Stimulated activated CD4-positive, alpha-beta T cell treated with anti-CD3 and anti-CD28 coated beads, Interleukin-15, amount 100 ng/mL, for 24 hours (primary cell): ENCODE measurements at regions not wholly inside any gene's neighbourhood (a gene's known extent, or its start where the extent isn't known, plus 50 kb on each side); places are given as distances from the start of the nearest gene placed in this dataset.

ENCODE experiments used
- DNase-seq: peaks from one replicate; pipeline ENCODE4 v3.0.0-alpha.2; 2020

DNA sequence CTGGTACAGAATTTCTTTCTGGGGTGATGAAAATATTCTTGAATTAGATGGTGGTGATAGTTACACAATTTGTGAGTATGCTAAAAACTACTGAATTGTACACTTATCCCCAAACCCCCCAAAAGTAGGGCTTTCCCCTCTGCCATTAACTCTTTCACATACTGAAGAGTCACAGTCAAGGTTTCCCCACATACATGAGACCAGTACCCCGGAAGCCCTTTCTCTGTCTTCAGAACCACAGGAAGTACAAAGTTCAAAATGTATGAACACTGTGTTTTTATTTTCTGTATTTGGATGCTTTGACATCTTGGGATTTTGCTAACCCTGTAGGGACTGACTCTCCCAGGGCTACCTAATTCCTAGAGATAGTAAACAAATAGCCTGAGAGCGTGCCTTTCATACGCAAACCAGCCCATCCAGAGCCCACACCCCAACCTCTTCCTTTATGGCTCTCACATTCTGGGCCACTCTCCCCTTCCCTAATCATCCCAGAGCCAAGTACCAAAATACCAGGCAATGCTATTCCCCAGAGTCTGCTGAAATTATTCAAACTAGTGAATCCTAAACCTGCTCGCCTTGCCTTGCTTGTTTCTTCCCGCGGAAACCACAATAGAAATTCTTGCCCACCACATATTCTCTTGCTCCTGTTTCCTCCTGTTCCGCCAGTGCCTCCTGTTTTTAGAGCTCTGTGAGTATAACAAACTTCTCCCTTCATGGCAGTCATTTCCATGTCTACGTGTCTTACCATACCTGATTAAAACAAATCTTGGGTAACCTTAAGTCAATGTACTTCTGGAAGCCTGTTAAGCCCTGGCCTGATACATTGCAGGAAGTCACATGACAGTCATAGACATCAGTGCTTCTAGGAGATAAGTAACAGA, 524.8 kb downstream of the FUT8 start:
- DNase-seq: no peak

DNA sequence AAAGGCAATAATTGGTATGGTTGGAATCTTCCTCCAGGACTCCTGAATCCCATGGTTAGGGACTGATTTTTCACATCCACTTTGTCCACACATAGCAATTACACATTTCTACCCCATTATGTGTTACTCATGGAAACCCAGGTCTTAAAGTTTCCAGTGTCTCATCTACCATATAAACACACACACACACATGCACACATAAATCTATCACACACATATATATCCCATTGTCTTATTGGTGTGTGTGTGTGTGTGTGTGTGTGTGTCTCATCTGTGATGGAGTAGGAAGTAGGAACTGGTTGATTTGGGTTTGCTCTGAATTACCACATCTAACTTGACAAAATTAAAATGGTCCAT, 525.4 kb downstream of the FUT8 start:
- no peak for DNase-seq

DNA sequence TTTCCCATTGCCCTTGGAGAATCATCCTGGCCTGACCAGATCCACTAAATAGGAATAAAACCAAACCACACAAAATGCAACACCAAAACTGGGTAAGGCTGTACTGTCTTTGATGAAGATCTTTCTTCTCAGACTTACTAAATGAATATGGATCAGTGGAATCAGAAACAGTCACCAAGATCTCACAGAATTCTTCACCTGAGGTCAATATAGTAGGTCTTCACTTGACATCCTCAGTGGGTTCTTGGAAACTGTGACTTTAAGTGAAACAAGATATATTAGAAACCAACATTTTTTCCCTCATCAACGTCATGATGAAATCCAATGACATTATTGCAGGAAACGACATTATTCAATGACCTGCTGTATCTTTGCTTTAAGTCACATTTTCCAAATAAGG, 526.2 kb downstream of the FUT8 start:
- no peak for DNase-seq

DNA sequence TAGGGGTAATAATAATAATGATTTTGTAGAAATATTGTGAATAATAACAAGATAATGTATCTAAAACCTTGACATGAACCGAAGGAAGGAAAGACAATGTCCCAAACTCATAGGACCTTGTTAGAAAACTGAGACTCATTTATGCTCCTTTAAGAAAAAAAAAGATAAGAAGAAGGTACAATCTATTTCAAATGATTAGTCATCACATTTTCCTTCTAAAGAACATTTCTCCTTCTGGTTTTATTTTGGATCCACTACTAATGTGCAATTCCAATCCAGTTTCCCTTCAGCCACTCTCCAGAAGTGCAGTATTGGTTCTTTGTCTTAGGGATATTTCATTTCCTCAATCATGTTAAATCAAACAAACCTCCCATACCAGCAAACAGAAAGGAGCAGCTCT, 526.7 kb downstream of the FUT8 start:
- no peak for DNase-seq

DNA sequence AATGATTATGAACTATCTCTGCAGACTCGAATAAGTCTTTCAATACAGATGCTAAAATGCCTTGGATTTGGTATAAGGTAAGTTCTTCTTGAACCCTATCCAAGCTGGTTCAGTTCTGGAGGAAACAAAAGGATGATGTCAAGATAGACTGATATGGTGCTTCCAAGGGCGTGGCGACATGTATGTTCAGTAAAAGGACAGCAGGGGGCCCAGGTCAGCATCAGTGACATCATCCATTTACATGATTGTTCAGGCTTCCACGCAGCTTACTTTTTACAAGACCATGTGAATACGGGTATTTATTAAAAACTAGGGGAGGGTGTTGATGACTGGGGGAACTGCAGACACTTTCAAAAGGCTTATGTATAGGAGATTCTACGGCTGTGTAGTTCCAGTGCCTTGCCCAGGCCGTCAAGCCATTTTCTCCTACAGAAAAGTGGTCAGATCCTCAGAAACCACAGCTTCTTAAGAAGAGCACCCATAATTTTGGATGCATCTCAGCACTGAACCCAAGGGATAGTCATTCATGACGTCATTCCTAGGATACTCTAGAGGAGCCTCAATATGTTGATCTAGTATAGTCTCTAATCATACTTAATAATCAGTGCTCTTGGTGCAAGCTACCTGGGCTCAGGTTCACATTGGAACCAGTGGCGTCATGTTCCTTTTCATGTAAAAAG, 527.7 kb downstream of the FUT8 start:
- DNase-seq: peak; percentile 50

DNA sequence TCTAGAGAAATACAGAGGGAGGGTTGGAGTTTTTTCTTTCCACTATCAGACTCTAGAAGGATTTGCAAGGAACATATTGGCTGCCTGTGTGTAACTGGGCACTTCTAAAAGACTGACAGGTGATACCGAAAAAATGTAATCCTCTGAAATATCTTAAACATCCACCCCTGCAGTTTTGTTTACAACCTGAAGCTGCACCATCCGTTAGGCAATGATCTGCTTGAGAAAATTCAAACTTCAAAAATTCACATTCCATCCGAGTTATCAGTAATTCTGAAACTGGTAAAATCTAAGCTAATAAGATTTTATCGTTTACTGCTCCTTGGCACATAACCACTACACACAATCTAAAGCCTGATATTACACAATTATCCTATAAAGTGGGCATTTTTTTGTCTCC, 528.6 kb downstream of the FUT8 start:
- DNase-seq: no peak

DNA sequence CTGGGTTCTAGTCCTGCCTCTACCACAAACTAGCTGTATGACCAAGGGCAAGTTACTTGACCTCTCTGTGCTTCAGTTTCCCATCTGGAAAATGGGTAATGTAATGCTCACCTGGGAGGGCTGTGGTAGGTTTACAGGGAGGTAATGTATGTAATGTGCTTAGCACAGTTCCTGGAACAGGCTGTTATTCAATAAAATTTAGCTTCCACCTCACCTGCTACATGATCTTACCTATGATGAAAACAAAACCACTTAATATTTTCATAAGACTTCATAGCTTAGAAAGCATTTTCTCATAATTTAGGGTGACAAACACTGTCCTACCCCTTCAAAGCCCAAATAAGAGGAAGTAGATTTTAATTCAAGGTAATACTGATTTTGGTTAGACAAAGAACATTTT, 530.6 kb downstream of the FUT8 start:
- no peak for DNase-seq

DNA sequence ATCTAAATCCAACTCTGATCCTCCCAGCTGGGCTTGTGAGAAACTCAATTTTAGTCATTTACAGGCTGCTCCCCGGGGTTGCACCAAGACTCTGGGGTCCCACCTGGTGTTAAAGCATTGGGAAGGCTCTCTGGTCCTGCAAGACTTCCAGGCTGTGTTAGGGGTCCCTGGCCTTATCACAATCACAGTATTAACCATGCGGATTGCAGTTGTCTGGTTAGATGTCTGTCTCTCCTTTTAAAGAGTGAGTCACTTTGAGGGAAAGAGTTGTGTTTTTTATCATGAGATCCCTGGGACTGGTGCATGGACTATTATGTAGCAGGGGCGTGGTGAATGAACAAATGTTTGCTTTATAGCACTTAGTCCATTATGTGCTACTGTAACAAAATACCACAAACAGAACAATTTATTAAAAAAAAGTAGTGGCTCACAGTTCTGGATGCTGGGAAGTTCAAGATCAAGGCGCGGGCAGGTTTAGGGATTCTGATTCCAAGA, 531.4 kb downstream of the FUT8 start:
- DNase-seq: no peak

DNA sequence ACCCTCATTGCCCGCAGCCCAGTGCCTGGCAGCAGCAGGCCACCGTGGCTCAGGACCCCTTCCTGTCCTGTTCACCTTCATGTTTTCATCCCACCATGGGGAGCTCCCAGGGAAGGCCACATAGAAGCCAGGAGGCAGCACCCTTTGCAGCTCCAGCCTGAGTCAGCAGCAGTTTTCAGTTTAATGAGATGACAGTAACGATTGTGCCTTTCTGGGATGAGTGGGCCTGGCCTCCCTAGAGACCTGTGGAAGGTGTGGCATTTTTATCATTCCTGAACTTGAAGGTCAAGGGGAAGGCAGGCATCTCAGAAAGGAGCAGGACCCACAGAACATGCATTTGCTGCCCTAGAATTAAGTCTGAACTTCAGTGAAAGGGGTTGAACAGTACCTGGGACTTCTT, 532.8 kb downstream of the FUT8 start:
- DNase-seq: no peak

DNA sequence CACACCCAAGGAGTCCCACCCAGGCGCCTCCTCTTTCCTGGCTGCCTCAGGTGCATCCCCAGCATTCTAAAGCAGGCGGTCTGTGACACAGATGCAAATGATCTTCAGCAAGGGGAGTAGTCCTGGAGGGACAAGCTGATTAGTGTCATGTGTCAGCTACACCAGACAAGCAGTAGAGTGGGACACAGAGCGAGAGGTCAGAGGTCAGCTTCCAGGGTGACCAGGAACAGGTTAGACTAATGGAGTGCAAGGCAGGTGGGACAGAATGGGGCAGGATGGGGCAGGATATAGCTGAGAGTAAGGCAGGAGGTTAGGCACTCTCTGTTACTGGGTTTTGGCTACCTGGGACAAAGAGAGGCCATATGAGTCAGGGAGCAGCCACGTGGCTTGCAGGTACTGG, 534.0 kb downstream of the FUT8 start:
- no peak for DNase-seq

DNA sequence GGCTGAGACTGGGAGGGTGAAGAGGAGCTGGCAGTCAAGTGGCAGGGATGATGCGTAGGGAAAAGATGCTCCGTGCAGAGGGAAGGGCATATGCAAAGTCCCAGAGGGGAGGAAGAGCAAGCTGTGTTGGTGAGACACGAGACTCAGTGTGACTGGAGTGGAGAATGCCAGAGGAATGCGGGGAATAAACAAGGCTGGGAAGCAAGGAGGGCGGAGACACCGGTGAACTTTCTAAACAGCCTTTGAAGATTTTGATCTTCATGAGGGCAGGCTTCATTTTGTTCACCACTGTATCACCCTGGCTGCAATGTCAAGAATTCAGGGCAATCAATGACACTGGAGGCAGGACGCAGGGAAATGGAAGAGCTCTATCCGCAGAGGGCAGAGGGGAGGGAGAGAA, 535.8 kb downstream of the FUT8 start:
- DNase-seq: no peak

DNA sequence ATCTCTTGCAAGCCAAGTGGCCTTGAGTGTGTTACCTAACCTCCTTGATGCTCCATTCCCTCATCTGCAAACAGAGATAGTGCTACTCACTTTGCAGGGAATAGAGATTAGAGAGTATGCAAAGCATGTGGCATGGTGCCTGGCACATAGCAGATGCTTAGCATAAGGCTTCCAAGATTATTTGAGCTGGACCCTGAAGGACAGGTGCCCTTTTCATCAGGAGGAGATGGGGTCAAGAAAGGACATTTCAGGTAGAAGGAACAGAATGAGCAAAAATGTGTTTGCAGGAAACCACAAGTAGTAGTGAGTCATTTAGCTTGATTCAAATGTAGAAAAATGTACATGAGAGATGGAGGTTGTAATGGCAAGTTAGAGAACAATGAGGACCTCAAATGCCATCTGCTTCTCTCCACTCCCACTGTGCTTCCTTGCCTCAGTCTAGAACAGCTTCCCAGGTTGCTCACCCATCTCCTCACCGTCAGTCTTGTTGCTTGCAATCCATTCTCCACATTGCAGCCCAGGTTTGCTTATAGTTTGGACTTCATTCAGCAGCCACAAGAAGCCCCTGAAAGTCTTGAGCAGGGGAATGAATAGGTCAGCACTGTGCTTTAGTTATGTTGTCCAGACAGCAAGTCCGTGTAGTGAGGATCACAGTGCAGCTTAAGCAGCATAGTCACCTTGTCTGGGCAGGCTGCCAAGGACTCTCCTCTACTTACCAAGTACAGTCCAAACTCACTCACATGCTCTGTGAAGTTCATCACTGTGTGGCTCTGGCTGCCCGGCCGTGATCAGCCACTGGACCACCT, 536.3 kb upstream of the CCDC196 start:
- peak; percentile 68 for DNase-seq

DNA sequence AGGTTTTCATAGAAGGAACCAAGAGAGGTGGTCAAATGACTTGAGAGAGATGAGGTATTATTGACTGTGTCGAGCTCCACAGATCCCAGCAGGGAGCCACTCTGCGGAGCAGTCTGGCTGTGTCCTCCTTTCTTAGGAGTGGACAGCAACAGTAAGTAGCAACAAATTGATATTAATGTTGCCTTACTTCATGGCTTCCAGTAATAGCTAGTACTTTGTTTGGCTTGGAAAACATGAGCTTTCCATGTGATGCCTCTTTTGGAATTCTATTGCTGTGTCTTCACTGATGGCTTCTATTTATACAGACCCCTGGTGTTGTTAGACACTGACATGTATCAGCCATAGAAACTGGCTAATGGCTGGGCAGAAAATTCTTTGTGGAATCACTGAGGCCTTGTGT, 531.2 kb upstream of the CCDC196 start:
- no peak for DNase-seq

DNA sequence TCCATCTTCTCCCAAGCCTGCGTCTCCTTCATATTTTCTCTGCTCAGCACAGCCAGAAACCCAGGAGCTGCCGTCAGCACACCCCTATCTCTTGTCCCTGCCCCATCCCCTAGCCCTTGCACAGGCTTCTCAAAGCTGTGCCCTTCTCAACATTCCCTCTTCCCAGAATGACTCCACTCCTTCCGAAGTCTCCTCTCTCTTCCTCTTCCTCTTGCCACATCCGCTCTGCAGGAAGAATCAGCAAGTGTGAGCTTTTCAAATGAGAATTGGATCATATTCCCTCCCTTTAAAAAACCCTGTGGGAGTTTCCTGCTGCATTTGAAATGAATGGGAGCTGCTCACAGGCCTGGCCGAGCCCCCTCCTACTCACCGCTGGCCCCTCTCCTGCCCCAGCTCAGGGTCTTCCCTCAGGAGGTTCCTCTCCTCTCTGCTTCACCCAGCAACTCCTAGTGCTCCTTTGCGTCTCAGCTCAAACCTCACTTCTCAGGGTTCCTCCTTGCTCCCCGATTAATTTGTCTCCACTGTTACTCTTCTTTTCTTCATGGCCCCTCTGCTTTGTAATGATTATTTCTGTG, 528.5 kb upstream of the CCDC196 start:
- no peak for DNase-seq

DNA sequence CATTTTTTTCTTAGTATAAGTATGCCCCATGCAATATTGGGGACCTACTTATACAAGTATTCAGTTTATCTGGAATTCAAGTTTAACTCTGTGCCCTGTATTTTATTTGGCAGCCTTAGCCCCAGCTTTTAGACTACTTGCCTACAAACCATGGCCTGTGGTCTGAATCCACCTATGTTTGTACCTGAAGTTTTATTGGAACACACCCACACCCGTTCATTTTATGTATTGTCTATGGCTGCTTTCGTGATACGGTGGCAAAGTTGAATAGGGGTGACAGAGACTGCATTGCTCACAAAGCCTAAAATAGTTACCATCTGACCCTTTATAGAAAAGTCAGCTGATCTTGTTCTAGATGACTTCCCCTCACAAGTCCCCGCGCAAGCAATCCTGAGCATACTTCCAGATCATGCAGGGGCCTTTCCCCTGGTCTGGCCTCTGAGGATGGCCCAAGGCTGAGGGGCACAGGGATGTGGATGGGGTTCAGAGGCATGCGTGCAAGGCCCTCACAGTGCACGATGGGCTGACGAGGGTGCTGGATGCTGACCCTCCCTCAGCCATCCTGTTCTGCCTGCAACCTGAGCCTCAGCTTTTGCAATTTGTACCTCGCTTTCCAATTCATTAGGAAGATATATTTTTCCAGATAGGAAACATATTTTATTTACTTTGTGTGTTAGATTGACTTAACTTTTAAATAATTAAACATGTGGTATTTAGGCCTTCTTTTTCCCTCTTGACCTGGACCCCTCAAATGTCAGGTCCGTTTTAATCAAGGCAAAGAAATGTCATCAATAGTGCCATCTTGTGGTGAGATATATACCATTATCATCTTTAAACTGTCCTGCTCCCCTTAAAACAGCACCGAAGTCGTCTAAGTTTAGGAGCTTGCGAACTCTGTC, 527.3 kb upstream of the CCDC196 start:
- no peak for DNase-seq

DNA sequence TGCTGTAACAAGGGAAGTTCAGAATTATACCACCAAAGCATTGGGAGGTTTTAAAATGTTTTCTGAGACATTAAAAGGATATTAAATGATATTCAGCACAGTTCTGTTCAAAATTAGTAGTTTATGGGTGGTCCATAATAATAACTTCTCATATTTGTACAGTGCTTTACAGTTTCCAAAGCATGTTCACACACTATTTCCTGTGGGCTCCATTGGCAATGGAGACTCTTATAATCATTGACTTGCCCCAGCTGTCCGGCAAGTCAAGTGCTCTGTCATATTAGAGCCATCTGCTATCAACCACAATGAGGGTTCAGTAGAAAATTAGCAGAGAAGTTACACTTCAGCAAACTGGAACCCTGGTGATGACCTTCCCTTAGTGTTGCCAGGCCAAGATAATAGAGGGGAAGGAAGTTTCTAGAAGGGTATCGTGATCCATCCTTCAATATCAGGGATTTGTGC, 526.6 kb upstream of the CCDC196 start:
- DNase-seq: no peak

DNA sequence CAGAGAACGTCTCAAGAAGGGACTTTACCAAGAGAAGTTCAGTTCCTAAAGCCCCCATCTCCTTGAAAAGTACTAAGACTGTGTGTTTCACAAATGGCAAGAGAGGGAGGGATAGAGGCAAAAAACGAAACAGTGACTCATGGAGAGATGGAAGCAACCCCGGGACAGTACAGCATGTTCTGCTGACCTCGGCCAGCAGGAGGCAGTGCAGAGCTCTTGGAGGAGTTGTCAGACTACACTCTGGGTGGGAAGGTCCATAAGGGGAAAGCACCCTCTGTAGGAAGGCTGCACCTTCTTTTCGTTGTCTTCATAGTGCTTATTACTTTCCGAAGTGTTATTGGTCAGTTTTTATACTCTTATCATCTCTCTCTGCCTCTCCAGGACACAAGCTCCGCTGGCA, 525.2 kb upstream of the CCDC196 start:
- peak; percentile 89 for DNase-seq

DNA sequence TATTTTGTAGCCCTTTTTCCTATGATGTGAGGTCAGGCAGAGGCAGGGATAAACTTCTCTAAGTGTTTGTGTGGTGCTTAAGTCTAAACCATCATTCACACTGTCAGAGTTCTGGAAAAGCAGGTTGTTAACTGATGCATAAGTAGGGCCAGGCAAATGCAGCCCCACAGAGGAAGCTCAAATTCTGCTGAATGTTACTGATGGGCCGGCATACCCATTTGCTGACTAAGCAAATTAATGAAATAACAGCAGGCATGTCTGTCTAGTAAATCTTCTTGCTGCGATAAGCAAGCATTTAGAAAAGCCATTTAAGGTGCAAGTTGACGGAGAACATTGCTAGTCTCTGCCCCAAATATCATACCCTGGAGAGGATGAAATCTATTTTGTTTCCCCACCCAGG, 523.2 kb upstream of the CCDC196 start:
- DNase-seq: no peak

DNA sequence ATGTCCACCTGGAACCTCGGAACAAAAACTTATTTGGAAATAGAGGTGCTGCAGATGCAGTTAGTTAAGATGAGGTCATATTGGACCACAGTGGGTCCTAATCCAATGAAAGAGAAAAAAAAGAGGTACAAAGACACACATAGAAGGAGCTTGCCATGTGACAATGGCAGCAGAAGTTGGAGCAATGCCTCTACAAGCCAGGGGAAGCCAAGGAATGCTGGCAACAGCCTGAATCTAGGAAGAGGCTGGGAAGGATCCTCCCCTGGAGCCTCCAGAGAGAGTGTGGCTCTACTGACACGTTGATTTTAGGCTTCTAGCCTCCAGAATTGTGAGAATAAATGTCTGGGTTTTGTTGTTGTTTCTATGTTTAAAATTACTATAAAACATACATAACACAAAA, 521.8 kb upstream of the CCDC196 start:
- no peak for DNase-seq

DNA sequence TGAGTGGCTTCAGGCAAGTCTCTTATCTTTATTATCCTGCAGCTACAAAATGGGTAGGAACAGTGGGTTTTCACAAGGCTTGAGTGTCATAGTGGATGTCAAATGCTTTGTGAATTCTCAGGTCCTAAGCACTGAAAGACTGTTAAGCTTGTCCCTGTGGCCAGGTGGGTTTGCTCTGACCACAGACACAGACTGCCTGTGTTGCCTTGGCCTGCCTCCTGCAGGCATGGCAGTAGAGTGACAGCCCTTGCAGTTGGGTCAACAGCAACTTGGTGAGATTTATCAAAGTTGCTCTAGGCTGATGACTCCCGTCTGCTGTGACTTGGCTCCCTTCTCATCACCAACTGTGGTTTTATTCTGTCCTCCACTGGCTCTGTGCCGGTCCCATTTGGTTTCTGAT, 520.0 kb upstream of the CCDC196 start:
- DNase-seq: no peak

DNA sequence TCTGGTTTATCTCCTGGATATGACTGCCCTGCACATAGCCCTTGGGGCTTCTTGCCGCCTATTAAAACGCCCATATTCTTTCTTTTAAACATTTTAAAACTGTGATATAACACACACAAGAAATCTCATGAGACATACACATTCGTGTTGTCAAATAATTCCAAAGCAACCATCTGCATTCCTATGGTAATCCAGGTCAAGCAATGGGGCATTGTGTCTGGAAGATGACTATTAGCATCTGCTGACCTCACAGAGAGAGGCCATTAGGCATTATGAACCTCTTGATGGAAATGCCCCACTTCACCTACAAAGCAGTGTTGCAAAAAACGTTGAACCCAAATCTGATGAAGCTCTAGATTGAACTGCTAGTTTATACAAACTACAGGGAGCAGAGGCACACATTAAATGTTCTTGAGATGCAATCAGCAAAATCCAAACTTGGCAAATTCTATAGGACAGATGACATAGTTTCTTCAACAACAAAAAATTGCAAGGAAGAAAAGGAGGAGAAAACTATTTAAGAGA, 513.8 kb upstream of the CCDC196 start:
- no peak for DNase-seq

DNA sequence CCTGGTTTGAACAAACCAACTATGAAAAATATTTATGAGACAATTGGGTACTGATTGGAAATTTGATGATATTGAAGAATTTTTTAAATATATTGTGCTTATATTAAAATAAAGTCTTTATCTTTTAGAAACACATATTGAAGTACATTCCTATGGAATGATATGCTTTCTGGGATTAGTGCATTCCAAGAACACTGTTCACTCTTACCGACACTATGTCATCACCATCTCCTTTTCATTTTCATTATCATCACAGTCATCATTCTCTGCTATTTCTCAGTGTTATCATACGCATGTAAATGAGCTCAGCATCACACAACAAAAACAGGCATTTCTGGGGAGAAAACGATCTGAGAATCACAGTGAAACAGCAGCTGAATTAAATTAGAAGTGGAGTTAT, 513.3 kb upstream of the CCDC196 start:
- no peak for DNase-seq
